ENCODE measurements at regions not wholly inside any gene's neighbourhood (a gene's known extent, or its start where the extent isn't known, plus 50 kb on each side); places are given as distances from the start of the nearest gene placed in this dataset.

DNA sequence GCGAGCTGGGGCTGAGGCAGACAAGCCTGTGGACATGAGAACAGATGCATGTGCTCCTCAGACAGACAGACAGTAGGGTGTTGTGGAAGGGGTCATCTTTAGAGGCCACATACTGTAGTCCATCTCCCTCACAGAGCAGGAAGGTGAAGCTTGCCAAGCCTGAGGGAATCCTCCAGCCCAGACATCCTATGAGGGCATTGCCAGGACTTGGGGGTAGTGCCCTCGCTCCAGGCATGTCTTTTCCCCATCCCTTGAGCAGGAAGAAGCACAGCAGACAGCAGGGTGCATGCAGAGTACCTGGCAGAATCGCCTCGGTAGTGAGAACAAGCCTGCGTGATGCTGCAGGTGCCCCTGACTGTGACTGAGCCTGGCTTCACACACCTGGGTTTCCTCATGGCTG lies 66.5 kb upstream of the CLDN5 start:
- Histone ChIP-seq H3K4me2 (ENCODE audit: extremely low read depth, insufficient read depth, low read length) (no peak overlapping the region), H3K4me1 (ENCODE audit: control insufficient read depth, extremely low read depth, insufficient read depth, low read length) (no peaks in the 10 kb centered on the region), H2AFZ (ENCODE audit: low read length) (no peak overlapping the region), H3K36me3 (ENCODE audit: control insufficient read depth, insufficient read depth, low read length) (no peaks in the 10 kb centered on the region), H3K9me3 (ENCODE audit: control insufficient read depth, insufficient read depth, low read depth, low read length) (no peaks in the 10 kb centered on the region), H3K9ac (ENCODE audit: insufficient read depth, low read length) (no peak overlapping the region), H3K27ac (ENCODE audit: insufficient read depth, low read length) (no peak overlapping the region), H4K20me1 (ENCODE audit: control insufficient read depth, extremely low read depth, insufficient read depth, low read length) (no peaks in the 10 kb centered on the region), H3K4me3 (replicated peaks in 1 of 4; ENCODE audit: control extremely low read depth in 1 of 4, insufficient read depth in 1 of 4, low read depth in 3 of 4, low read length in 4 of 4) (no peak overlapping the region), H3K79me2 (ENCODE audit: control insufficient read depth, insufficient read depth, low read length) (no peaks in the 10 kb centered on the region), H3K27me3 (ENCODE audit: control insufficient read depth, insufficient read depth, low read length) (peaks cover 5% of the 10 kb centered on the region)
- DNase-seq (ENCODE audit: low read depth in 2 of 2): no peak
- TF ChIP-seq EZH2 (IDR thresholded peaks at IDR 0.05; ENCODE audit: low read length, missing control alignments): no peak
- TF ChIP-seq, protein P1, sequence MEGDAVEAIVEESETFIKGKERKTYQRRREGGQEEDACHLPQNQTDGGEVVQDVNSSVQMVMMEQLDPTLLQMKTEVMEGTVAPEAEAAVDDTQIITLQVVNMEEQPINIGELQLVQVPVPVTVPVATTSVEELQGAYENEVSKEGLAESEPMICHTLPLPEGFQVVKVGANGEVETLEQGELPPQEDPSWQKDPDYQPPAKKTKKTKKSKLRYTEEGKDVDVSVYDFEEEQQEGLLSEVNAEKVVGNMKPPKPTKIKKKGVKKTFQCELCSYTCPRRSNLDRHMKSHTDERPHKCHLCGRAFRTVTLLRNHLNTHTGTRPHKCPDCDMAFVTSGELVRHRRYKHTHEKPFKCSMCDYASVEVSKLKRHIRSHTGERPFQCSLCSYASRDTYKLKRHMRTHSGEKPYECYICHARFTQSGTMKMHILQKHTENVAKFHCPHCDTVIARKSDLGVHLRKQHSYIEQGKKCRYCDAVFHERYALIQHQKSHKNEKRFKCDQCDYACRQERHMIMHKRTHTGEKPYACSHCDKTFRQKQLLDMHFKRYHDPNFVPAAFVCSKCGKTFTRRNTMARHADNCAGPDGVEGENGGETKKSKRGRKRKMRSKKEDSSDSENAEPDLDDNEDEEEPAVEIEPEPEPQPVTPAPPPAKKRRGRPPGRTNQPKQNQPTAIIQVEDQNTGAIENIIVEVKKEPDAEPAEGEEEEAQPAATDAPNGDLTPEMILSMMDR (conservative IDR thresholded peaks at IDR 0.05 in 1 of 2, IDR thresholded peaks at IDR 0.05 in 1 of 2; ENCODE audit: low read depth in 1 of 2, low read length in 2 of 2): no peak

DNA sequence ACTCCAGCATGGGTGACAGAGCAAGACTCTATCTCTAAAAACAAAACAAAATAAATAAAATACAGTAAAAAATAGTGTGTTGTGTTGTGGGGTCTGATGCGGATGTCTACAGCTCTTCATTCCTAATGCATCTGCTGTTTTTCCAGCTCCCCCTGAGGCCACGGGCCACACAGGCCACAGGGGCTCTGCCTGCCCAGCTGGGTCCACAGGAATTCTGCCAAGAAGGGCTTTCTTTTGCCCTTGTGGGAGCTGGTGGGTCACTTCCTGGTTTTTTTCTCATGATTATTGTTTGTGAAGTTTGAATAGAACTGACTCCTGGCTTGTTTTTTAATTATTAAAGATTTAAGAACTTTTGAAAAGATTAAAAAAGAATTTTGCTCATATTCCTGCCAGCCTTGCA lies 67.4 kb upstream of the CLDN5 start:
- TF ChIP-seq EZH2 (IDR thresholded peaks at IDR 0.05; ENCODE audit: low read length, missing control alignments): no peak
- TF ChIP-seq, protein P1 (conservative IDR thresholded peaks at IDR 0.05 in 1 of 2, IDR thresholded peaks at IDR 0.05 in 1 of 2; ENCODE audit: low read depth in 1 of 2, low read length in 2 of 2): no peak
- Histone ChIP-seq H3K27me3 (ENCODE audit: control insufficient read depth, insufficient read depth, low read length) (peaks cover 5% of the 10 kb centered on the region), H3K4me1 (ENCODE audit: control insufficient read depth, extremely low read depth, insufficient read depth, low read length) (no peaks in the 10 kb centered on the region), H3K4me3 (replicated peaks in 1 of 4; ENCODE audit: control extremely low read depth in 1 of 4, insufficient read depth in 1 of 4, low read depth in 3 of 4, low read length in 4 of 4) (no peak overlapping the region), H4K20me1 (ENCODE audit: control insufficient read depth, extremely low read depth, insufficient read depth, low read length) (no peaks in the 10 kb centered on the region), H3K36me3 (ENCODE audit: control insufficient read depth, insufficient read depth, low read length) (no peaks in the 10 kb centered on the region), H3K4me2 (ENCODE audit: extremely low read depth, insufficient read depth, low read length) (no peak overlapping the region), H3K9me3 (ENCODE audit: control insufficient read depth, insufficient read depth, low read depth, low read length) (no peaks in the 10 kb centered on the region), H2AFZ (ENCODE audit: low read length) (no peak overlapping the region), H3K27ac (ENCODE audit: insufficient read depth, low read length) (no peak overlapping the region), H3K9ac (ENCODE audit: insufficient read depth, low read length) (no peak overlapping the region), H3K79me2 (ENCODE audit: control insufficient read depth, insufficient read depth, low read length) (no peaks in the 10 kb centered on the region)
- no peak for DNase-seq (ENCODE audit: low read depth in 2 of 2)

- TF ChIP-seq, protein P1 (conservative IDR thresholded peaks at IDR 0.05 in 1 of 2, IDR thresholded peaks at IDR 0.05 in 1 of 2; ENCODE audit: low read depth in 1 of 2, low read length in 2 of 2): no peak
- TF ChIP-seq EZH2 (IDR thresholded peaks at IDR 0.05; ENCODE audit: low read length, missing control alignments): no peak
- H3K79me2 ChIP-seq (ENCODE audit: control insufficient read depth, insufficient read depth, low read length): no peaks in the 10 kb centered on the region
- no peak overlapping the region for H3K4me2 ChIP-seq (ENCODE audit: extremely low read depth, insufficient read depth, low read length)
- no peak overlapping the region for H3K4me3 ChIP-seq (replicated peaks in 1 of 4; ENCODE audit: control extremely low read depth in 1 of 4, insufficient read depth in 1 of 4, low read depth in 3 of 4, low read length in 4 of 4)
- H3K4me1 ChIP-seq (ENCODE audit: control insufficient read depth, extremely low read depth, insufficient read depth, low read length): no peaks in the 10 kb centered on the region
- no peaks in the 10 kb centered on the region for H3K36me3 ChIP-seq (ENCODE audit: control insufficient read depth, insufficient read depth, low read length)
- H3K27ac ChIP-seq (ENCODE audit: insufficient read depth, low read length): no peak overlapping the region
- no peak overlapping the region for H2AFZ ChIP-seq (ENCODE audit: low read length)
- no peaks in the 10 kb centered on the region for H3K9me3 ChIP-seq (ENCODE audit: control insufficient read depth, insufficient read depth, low read depth, low read length)
- H3K9ac ChIP-seq (ENCODE audit: insufficient read depth, low read length): no peak overlapping the region
- H3K27me3 ChIP-seq (ENCODE audit: control insufficient read depth, insufficient read depth, low read length): no peaks in the 10 kb centered on the region
- H4K20me1 ChIP-seq (ENCODE audit: control insufficient read depth, extremely low read depth, insufficient read depth, low read length): no peaks in the 10 kb centered on the region
- no peak for DNase-seq (ENCODE audit: low read depth in 2 of 2)
Measured at GRCh38 chr22:19592464-19592863, 68.3 kb upstream of the CLDN5 start.

Measured in fibroblast of lung (primary cell).